Nephron progenitor cell (in vitro differentiated cells): ENCODE measurements at regions not wholly inside any gene's neighbourhood (a gene's known extent, or its start where the extent isn't known, plus 50 kb on each side); places are given as distances from the start of the nearest gene placed in this dataset.

Experiments
- DNase-seq: peaks from one replicate; pipeline ENCODE4 v3.0.0; 2021
- H3K27ac Mint-ChIP-seq: 2 replicates; pipeline ENCODE4 v1.8.0; 2021; ENCODE audit warnings: mild to moderate bottlenecking, moderate library complexity, mixed read lengths
- H3K27me3 Mint-ChIP-seq: 2 replicates; pipeline ENCODE4 v1.8.0; 2021; ENCODE audit warnings: mild to moderate bottlenecking, low read depth, mixed read lengths; ENCODE audit not compliant: poor library complexity
- H3K36me3 Mint-ChIP-seq: 2 replicates; pipeline ENCODE4 v1.8.0; 2021; ENCODE audit warnings: low read depth, mixed read lengths
- H3K4me1 Mint-ChIP-seq: 2 replicates; pipeline ENCODE4 v1.8.0; 2021; ENCODE audit warnings: mixed read lengths
- H3K4me3 Mint-ChIP-seq: 2 replicates; pipeline ENCODE4 v1.8.0; 2021; ENCODE audit warnings: mild to moderate bottlenecking, moderate library complexity, mixed read lengths
- H3K9me3 Mint-ChIP-seq: 2 replicates; pipeline ENCODE4 v1.8.0; 2021; ENCODE audit warnings: mild to moderate bottlenecking, moderate library complexity, mixed read lengths
- TF ChIP-seq, protein P1 (sequence below): fragments of 200-600 bp; sonication (generic); IDR thresholded peaks from 2 replicates; pipeline ENCODE4 v1.5.0; 2021; ENCODE audit warnings: antibody characterized with exemption

DNA sequence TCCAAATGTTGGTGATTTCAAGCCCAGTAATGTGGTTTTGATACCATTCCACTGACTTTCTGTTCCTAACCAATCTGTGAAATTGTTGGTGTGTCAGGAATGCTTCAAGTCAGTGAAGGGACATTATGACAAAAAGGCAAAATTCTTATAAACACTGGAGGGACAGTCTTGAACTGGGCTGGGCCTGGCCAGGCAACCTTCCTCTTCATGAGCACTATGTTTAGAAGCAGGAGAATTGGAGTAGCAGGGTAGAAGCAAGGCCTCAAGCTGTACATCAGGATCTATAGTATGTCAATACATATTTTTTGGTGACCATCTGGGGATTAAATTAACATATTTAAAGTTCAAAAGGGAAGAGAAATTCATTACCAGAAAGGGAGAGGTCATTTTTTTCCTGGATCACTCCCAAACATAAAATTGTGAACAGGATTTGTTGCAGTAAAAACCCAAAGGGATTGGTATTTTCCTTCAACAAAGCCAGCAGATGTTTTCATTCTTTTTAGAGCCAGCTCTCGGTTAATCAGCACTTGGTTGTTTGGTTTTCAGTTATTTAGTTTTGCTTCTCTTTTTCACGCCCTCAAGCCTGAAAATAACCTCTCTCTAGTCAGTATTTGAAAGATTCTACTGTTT lies 77.9 kb upstream of the PIK3R1 start:
- no peak overlapping the region for H3K27ac Mint-ChIP-seq
- peaks cover 3% of the 10 kb centered on the region for H3K36me3 Mint-ChIP-seq
- H3K9me3 Mint-ChIP-seq = peaks cover 4% of the 10 kb centered on the region
- peaks cover 7% of the 10 kb centered on the region for H3K4me1 Mint-ChIP-seq
- no peak for DNase-seq
- TF ChIP-seq, protein P1, sequence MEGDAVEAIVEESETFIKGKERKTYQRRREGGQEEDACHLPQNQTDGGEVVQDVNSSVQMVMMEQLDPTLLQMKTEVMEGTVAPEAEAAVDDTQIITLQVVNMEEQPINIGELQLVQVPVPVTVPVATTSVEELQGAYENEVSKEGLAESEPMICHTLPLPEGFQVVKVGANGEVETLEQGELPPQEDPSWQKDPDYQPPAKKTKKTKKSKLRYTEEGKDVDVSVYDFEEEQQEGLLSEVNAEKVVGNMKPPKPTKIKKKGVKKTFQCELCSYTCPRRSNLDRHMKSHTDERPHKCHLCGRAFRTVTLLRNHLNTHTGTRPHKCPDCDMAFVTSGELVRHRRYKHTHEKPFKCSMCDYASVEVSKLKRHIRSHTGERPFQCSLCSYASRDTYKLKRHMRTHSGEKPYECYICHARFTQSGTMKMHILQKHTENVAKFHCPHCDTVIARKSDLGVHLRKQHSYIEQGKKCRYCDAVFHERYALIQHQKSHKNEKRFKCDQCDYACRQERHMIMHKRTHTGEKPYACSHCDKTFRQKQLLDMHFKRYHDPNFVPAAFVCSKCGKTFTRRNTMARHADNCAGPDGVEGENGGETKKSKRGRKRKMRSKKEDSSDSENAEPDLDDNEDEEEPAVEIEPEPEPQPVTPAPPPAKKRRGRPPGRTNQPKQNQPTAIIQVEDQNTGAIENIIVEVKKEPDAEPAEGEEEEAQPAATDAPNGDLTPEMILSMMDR = no peak
- H3K4me3 Mint-ChIP-seq = no peak overlapping the region
- H3K27me3 Mint-ChIP-seq = peaks cover 4% of the 10 kb centered on the region

DNA sequence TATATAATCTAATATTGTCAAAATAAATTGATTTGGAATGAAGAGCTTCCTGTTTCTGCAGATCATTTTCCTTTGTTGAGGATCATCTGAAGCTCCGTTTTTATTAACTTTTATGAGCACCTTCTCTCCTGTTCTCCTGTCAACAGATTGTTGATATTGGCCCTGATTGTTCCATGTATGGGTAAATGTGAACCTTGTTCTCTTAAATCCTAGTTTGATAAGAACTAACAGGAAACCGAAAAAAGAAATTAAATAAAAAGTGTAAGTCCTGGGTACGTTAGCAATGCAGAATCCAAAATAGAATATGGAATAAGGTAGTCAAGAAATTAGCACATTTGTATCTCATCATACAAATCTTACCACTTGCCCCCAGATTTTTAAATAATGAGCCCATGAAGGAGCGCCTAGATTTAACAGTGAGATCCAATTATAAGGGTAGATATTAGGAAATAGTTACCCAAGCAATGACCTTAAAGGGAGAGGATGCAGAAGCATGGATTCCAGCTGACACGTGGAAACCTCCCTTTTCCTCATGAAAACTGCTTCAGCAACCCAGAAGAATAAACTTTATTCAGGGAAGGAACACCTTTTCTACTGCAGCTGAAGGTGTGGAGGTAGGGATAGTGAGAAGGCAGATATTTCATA lies 80.8 kb upstream of the PIK3R1 start:
- H3K27ac Mint-ChIP-seq = no peak overlapping the region
- H3K4me1 Mint-ChIP-seq = peaks cover 4% of the 10 kb centered on the region
- H3K36me3 Mint-ChIP-seq = no peaks in the 10 kb centered on the region
- peaks cover 4% of the 10 kb centered on the region for H3K27me3 Mint-ChIP-seq
- H3K9me3 Mint-ChIP-seq = no peaks in the 10 kb centered on the region
- no peak overlapping the region for H3K4me3 Mint-ChIP-seq
- DNase-seq = no peak
- TF ChIP-seq, protein P1 = no peak

DNA sequence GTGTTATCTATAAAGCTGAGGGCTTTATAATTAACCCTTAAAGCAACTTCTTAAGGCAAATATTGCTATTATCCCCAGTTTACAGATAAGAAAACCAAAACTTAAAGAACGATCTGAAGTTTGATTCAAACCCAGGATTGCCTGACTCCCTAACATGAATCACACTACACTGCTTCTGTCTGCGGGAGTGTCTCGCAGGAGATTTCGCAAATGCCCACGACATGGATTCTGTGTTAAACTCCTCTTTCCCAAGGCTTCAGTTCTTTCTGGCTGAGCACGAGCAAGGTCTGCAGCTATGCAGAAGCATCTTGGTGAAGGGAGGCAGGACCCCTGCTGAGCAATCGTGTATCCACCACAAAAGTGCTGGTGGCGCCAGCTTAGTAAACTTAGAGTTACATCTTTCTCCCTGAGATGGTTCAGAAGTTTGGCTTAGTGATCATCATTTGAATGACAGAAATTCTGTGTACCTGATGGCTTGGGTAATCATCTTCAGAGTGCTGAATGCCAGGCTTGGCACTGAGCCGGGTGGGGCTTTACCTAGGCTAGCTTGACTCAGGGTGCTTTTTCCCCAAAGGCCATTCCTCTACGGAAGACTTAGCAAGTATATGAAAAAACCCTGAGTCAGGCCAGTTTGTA lies 81.4 kb upstream of the PIK3R1 start:
- H3K27me3 Mint-ChIP-seq = peaks cover 4% of the 10 kb centered on the region

DNA sequence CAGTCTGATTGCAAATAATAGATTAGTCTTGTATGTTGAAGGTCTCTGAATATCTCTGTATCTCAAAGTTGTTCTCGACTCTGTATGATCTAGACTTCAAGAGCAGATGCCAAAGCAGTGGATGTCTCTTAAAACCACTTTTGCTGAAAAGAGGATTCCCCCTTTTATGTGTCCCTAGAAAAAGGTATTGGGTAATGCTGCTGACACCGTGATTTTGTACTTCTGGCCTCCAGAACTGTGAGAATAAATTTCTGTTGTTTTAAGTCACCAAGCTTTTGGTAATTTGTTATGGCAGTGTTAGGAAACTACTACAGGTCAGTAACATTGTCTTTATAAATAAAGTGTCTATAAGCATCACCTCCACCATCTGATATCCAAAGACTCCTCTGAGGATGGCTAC lies 85.3 kb upstream of the PIK3R1 start:
- Mint-ChIP-seq H3K27ac (no peak overlapping the region), H3K36me3 (no peaks in the 10 kb centered on the region), H3K9me3 (no peaks in the 10 kb centered on the region), H3K4me1 (no peaks in the 10 kb centered on the region), H3K27me3 (peaks cover 1% of the 10 kb centered on the region), H3K4me3 (no peak overlapping the region)
- TF ChIP-seq, protein P1 = no peak
- no peak for DNase-seq

More for the DNA sequence above, 81.4 kb upstream of the PIK3R1 start:
- Mint-ChIP-seq H3K36me3 (no peaks in the 10 kb centered on the region), H3K4me3 (no peak overlapping the region), H3K9me3 (no peaks in the 10 kb centered on the region), H3K27ac (no peak overlapping the region), H3K4me1 (no peaks in the 10 kb centered on the region)
- TF ChIP-seq, protein P1 = no peak
- no peak for DNase-seq

DNA sequence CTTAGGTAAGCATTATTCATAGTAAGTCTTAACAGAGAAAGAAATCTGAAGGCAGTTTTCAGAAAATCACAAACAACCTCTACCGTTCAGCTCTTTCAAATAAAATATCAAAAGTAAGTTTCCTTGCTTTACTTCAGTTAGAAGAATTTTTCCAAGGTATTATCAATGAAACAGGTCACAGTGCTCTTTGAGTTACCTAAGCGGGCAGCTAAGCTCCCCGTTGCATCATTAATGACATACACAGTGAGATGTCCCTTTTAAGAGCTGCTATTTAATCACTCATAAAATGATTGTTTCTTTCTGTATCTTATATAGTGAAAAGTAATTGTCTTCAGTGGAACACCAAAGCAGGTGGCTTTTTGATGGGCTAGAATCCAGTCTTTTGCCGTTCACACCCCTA lies 86.2 kb upstream of the PIK3R1 start:
- Mint-ChIP-seq H3K4me1 (no peaks in the 10 kb centered on the region), H3K36me3 (no peaks in the 10 kb centered on the region), H3K27me3 (no peaks in the 10 kb centered on the region), H3K27ac (no peak overlapping the region), H3K9me3 (peaks cover 3% of the 10 kb centered on the region), H3K4me3 (no peak overlapping the region)
- no peak for DNase-seq
- TF ChIP-seq, protein P1 = no peak
